Posterior vena cava (tissue), 2 donors: ENCODE measurements at regions not wholly inside any gene's neighbourhood (a gene's known extent, or its start where the extent isn't known, plus 50 kb on each side); places are given as distances from the start of the nearest gene placed in this dataset.

Experiments
- DNase-seq: peaks from one replicate; pipeline ENCODE4 v3.0.0-alpha.2; 2020; ENCODE audit warnings: low spot score
- intact Hi-C, 2 donors: fragments of 100-400 bp; cut with DNase I; formaldehyde crosslinking; loops; one replicate each; pipeline versions ENCODE4 v1.14.1 to v1.14.2; 2022 to 2023
- donor health status: DM: yes; HTN: yes; CAD: no.
- donor health status: DM: yes; HTN: yes; CAD: no.

DNA sequence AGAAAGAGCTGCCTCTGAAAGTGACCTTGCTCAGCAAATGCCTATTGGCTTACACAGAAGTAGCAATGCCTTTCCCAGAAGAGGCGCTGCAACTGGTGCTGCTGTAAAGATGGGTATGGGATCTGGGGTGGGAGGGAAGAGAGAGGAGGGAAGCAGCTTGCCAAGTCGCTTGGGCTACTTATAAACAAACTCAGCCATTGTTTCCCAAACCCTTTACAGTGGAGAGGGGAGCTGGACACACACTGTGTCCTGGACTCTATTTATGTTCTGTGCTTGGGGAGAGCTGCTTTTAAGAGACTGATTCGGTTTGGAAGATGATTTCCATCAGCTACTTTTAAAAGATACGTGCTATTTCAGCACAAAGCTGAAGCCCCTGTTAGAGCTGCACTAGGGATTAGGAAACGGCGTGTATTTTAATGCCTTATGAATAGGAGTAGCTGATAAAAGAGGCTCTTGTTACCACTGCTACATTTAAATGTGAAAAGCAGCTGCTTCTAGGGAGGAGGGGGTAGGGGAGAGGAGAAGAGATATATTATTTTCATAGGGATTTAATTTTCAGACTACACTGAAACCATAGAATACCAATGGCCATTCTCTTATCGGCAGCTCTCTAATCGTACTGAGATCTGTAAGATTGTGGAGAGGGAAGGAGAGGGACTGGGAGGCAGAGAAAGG lies 440.6 kb downstream of the MCTP2 start:
- DNase-seq = no peak
- intact Hi-C loops = loop anchor here in 1 of 2 donors (10.0 kb wide), 3 partner anchors 173 to 1683 kb away; no protein-coding TSS in a partner anchor

DNA sequence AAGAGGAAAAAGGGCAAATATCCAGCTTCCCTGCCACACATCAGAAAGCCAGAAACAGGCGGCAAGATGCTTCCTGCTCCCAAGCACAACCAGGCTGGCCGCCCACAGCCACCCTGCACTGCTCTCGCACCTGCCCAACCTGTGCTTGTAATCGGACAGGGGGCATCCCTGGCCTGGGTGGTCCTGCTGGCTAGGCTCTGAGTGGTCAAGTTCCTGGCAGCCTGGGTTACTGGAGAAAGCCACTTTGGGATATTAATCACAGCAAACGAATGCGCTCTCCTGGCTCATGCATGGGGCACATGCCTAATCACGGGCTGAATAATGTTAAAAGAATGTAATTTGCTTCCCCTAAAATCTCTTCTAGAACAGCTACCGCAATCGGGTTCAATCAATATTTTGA lies 442.4 kb downstream of the MCTP2 start:
- no peak for DNase-seq
- intact Hi-C loops = loop anchor here in 1 of 2 donors (10.0 kb wide), 3 partner anchors 171 to 1681 kb away; no protein-coding TSS in a partner anchor

DNA sequence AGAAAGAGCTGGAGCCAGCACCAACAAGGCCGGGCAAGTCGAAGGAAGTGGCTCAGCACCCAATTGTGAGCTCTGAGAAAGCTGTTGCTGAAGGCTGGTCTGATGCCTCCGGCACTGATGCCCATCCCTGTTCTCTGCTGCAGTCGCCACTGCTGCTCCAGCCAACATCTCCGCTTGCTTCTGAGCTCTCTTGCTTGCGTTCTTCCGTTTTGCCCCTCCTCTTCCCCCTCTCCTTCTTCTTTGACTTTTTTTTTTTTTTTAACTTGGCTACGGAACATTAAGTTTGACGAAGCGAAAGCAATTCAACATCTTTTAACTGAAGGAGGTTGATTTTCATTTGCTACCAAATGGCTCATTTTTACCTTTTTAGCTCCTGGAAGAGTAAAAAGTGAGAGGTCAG lies 442.9 kb downstream of the MCTP2 start:
- DNase-seq = no peak
- intact Hi-C loops = loop anchor here in 1 of 2 donors (10.0 kb wide), 3 partner anchors 171 to 1681 kb away; no protein-coding TSS in a partner anchor

DNA sequence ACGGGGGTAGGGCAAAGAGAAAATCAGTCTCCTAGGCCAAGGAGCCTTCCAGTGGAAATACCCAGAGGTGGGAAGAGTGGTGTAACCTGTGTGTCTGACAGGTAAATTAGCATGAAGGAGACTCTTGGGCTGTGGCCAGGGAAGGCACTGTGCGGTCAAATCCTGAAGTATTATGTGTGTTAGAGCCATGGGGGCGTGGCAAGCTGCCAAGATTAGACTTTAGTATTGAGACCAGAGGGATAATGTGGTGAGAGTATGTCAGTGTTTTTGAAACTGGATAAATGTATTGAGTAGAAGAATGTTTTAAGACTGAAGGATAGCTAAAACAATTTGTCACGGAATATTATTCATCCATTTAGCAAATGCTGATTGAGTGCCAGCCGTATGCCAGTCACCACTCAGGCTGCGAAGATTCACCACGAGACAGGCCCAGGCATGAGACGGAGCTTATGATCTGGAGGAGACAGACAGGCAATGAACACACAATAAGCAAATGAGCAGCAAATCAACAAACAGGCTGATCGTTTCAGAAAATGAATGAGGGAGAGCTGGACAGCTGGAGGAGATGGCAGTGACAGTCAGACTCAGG lies 445.9 kb downstream of the MCTP2 start:
- intact Hi-C loops = loop anchor here in 1 of 2 donors (10.0 kb wide), 3 partner anchors 168 to 1678 kb away; no protein-coding TSS in a partner anchor
- no peak for DNase-seq

DNA sequence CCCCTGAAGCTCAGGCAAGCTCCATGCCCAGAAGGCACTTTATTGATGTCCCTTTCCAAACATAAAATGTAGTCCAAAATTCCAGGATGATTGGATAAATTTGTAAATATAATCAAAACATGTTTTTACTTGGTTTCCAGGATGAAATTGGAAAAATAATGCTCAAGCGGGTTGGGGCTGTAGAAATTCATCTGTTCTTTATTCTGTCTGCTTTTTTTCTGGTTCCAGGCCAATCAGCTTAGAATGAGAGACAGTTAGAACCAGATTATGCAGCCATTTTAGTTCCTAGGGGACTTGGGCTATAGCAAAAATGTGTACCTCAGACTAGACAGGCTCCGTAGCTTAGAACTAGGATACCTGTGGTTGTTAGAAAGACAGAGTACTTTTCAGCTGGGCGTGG lies 450.8 kb downstream of the MCTP2 start:
- no peak for DNase-seq
- intact Hi-C loops = no loop called here

DNA sequence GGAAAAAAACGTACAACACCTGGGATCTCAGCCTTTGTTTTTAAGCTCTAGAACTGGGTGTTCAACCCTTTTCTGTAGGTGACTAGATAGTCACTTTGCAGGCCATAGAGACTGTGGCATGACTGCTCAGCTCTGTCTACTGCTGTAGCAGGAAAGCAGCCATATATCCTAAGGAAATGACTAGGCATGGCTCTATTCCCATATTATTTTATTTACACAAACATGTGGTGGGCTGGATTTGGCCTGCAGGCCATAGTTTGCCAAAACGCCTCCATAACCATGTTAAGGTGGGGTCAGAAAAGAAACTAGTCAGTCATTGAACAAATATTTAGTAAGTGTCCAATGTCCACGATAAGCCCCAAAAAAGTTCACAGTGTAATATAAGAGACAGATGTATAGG lies 452.5 kb downstream of the MCTP2 start:
- intact Hi-C loops = no loop called here
- DNase-seq = no peak

DNA sequence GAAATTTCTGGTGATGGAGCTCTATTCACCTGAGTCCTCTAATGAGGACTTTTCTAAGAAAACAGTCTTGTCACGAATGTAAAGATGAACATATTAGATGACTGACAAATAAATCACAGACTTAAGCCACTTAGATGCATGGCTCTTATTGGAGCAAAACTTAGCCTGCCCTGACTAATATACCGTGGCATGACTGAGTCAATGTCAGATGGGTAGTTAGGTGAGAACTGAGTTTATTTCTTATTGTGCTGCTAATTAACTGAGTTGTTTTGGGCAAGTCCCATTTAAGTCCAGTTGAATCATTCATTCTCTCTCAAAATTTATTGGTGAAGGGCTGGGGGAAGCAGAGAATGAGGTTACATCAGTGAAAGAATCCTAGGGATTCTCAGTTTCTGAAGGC lies 459.8 kb downstream of the MCTP2 start:
- intact Hi-C loops = no loop called here
- DNase-seq = no peak

DNA sequence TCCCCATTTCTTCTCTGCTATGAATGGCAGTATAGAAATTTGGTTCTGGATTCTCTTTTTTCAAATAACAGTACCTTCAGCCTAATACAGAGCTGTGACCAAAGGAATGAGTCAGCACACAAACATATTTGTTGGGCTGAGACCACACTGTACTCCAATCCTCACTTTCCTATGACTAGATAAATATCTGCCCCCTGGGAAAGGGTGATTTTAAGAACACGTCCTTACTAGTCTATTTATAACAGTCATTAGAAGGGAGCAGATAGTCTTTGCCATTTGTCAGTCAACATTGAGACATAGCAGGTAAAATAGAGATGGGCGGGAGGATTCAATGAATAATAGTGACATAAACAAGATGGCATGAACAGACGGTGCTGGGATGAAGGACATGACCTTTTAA lies 461.3 kb downstream of the MCTP2 start:
- intact Hi-C loops = no loop called here
- no peak for DNase-seq

DNA sequence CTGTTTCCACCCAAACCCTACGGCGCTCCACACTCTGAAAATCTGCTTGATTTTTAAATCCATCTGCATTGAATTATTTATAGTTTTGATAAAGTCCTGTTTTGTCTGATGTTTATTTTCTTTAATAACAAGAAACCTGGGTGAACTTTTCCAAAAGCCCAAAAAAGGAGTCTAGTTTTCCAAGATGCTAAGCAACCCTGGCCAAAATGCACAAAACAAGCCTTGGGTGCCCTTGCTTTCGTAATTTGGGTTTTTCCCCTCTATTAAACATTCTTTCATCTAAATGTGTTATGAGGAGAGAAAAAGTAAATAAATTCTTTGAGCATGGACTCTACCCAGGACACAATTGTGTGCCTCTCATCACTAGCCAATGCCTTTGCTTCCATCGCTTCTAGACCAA lies 468.9 kb downstream of the MCTP2 start:
- intact Hi-C loops = no loop called here
- DNase-seq = no peak

DNA sequence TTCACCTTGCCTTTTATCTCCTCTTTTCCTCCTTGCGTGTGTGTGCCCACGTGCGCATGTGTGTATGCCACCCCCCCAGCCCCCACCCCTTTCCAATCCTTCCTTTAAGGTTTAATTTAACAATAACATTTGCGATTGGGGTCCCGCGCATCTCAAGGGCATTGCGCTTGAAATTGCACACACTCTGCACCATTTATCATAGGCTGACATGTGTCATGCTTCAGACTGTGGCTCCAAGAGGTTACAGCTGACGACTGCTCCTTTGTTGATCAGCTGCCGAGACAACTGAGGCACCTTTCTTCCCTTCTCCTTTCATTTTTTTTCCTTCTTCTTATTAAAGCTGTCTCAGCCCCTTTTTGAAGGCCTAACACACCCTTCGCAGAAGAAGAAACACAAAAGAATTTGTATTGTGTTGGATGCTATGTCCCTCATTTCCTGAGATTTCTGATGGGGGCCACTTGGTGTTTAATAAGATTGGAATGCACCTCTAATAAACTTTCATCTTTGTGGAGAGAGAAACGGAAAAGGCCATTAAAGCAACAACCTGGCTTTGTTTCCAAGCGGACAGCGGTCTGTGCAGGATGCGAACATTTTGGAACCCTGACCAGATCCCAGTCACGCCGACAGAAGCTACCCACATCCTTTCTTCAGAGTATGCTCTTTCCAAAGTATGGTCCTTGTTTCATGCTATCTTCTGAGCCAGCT lies 470.1 kb downstream of the MCTP2 start:
- no peak for DNase-seq
- intact Hi-C loops = no loop called here

DNA sequence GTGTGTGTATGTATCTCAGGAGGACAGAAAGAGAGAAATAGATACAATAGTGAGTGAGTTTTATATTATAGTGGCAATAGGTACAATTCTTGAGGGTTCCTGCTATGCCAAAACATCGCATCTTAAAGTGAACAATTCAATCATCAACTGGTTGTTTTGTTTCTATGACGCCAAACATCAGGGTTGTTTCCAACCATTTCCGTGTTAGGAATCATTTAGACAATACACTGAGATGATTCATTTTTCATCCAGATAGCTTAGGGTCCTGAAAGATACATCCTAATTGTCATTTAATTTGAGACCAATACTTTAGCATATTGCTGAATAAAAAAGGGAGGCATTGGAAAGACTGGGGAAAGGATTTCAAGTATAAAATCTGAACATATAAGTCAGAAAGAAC lies 472.2 kb downstream of the MCTP2 start:
- DNase-seq = no peak
- intact Hi-C loops = no loop called here

DNA sequence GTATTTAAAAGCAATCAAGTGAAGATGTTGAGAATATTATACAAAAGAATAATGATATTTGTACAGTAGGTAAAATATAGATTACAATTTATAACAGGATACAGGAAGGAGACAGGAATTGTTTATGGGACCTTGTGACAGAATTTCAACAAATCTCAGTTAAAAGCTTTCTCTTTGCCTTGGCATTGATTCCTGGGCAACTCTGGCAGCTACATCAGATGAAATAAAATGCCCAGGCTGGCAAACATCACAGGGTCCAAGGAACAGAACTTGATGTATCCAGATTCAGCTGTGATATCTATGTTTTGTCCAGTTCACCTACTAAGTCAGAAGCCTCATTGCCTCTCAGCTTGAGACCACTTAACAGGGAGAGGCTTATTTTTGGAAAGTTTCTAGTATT lies 473.1 kb downstream of the MCTP2 start:
- intact Hi-C loops = no loop called here
- DNase-seq = no peak

DNA sequence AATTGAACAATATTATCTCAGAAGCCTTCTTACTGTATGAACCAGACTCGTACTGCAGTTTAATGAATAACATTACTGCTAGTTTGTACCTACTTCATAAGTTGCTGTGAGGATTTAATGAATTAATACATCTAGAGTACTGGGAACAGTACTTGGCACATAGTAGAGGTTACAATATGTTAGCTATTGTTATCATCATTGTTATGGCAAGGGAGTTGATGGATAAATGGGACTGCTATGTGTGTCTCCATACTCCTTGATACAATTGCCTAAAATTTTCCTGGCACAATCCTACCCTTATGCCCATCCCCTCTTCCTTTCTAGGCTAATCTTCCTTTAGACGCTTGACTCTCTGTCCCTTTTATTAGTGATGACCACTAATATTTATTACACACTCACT lies 473.6 kb downstream of the MCTP2 start:
- intact Hi-C loops = no loop called here
- DNase-seq = no peak

DNA sequence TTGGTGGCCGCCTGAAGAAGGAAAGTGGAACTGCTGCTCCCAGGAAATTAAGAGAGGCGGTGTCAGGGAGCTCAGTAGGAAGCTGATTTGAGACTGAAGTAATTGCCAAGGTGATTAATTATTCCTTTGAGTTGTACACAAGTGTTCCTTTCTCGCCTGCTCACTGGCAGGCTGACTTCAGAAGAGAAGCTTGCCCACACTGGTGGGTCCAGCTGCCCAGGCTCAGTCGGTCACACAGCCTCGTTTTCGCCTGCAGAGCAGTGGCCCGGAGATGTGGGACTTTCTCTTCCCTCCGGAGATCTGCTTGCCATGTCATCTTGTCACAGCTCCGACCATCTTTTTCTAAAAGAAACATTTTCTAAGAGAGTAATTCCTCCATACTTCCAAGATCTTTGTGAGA lies 478.0 kb downstream of the MCTP2 start:
- DNase-seq = no peak
- intact Hi-C loops = no loop called here

DNA sequence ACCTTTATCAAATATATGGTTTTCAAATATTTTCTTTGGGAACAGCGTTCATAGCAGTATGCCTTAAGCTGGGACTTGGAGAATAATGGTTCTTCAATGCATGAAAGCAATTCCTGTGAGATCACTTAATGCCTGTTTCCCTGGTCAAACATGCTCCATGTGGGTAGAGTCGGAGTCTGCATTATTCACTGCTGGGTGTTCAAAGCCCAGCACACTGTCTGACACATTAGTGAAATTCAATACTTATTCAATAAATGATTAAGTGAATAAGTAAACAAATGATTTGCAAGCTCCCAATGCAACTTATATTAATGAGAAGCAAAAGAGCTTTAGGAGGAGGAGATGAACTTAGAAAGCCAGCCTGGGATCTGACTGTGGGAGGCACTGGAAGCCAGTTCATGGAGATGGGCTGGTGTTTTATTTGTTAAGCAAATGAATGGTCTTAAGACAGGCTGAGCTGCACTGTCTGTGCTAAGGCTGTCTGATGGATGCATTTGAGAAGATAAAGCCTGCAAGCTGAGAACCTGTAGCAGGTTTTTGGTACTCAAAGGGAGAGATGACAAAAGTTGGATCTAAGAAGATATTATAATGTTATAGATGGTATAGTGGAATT lies 490.8 kb downstream of the MCTP2 start:
- DNase-seq = no peak
- intact Hi-C loops = no loop called here

DNA sequence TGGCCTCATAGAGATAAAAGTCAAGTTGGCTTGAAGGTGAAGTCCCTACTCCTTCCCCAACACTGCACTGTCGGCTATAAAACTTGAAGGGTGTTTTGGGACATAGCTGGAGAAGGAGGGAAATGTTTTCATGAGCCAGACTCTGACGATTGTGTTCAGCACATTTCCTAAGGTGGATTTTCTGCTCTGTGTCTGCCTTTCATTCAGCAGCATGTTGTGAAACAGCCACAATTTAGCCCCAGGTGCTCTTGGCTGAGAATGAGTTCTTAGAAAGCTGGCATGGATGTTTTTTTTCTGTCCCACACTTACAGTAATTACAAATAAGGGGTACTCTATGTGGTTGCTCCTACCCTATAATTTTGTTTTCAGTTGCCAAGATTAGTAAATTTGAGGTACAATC lies 492.4 kb downstream of the MCTP2 start:
- intact Hi-C loops = no loop called here
- DNase-seq = no peak

DNA sequence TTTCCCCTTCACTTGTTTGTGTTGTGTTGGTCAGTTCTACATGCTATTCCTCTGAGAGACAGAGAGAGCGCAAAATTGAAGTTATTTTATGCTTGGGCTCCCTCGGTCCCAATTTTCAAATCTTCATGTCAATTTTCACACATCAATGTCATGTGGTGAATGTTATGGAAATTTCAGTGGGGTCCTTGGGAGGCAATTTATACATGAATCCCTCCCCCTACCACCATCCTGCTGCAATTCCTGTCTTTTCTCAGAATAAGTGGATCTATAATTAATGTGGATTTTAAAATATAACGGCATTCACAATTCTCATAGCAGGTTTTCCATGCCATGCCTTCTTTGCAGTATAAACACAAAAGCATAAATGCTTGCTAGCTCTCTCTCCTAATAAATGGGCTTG lies 499.9 kb downstream of the MCTP2 start:
- intact Hi-C loops = no loop called here
- DNase-seq = no peak

DNA sequence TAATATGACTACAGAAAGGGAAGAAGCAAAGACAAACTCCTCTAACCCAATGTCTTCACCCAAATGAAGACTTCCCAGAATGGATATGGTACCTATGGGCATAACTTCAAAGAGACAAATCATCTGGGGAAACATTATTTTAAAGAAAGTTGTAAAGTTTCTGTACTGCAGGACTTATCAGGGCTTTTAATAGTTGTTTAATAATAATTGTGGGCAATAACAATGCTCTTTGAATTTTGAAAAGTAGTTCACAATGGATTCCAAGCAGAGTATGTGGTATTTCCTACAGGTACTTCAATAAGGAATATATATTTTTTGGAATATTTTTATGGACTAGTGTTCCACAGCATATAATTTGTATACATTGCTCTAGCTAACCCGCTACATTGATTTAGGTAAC lies 503.1 kb downstream of the MCTP2 start:
- intact Hi-C loops = no loop called here
- no peak for DNase-seq

DNA sequence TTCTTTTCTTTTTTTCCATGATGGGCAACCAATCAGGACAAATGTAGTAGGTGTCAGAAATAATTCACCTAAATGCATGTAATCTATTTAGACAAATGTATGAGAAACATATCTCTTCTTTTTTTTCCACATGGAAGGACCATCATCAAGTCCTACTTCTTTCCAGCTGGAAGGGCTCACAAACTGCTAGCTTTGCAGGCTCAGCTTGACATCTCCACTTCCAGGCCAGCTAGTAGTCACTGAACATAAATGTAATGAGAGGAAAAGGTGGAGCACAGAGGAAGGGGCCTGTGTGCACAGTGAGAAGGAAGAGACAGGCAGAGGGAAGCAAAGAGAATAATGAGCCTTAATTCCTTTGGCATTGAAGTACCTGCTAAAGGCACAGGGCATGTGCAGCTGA lies 504.9 kb downstream of the MCTP2 start:
- DNase-seq = no peak
- intact Hi-C loops = no loop called here

DNA sequence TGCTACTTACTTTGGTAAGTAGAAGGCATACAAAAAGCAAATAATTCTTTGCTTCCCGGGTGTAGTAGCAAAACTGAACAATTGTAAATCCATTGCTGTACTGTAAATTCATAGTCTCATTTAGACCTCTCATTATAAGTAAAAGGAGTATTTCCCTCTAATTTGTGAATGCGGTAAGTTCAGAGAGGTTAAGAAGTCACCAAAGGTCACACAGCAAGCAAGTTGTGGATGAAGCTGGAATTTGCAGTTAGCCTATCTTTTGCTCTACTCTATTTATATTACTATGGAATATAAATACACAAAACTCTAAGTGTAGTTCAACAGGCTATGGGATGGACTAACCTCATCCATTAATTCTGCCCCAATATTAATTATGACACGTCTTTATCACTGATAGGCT lies 508.3 kb downstream of the MCTP2 start:
- intact Hi-C loops = no loop called here
- no peak for DNase-seq
